ENCODE measurements at regions not wholly inside any gene's neighbourhood (a gene's known extent, or its start where the extent isn't known, plus 50 kb on each side); places are given as distances from the start of the nearest gene placed in this dataset.

DNA sequence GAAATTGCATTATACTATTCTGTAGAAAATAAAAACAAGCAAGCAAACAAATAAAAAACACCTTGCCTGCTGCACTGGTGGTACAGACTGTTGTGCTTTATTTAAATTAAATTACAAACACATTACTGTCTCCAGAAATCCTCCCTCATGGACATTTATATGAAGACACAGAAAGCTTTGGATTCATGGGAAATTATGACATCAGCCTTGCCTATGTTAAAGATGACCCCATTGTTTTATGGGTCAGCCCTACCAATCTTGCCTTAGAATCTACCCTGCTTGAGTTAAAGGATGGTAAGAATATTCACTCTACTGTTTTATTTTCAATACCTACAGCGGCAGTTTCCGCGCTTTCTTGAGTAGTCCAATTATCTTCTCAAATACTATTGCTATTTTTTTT lies 1379.9 kb downstream of the TECRL start:
- intact Hi-C loops (cut with DNase I) = no loop called here
- Histone ChIP-seq H3K27me3 (ENCODE audit: control insufficient read depth, insufficient read depth) (no peaks in the 10 kb centered on the region), H3K9me3 (ENCODE audit: control insufficient read depth, low read length) (no peaks in the 10 kb centered on the region), H3K4me1 (ENCODE audit: control insufficient read depth, insufficient read depth, low read length) (no peaks in the 10 kb centered on the region), H3K4me3 (ENCODE audit: low read length) (no peak overlapping the region), H3K27ac (ENCODE audit: low read length) (no peak overlapping the region)
- DNase-seq (no peak), ATAC-seq (no peak)
- 90% methylated on average over 3 of the region's 3 CpGs for WGBS

DNA sequence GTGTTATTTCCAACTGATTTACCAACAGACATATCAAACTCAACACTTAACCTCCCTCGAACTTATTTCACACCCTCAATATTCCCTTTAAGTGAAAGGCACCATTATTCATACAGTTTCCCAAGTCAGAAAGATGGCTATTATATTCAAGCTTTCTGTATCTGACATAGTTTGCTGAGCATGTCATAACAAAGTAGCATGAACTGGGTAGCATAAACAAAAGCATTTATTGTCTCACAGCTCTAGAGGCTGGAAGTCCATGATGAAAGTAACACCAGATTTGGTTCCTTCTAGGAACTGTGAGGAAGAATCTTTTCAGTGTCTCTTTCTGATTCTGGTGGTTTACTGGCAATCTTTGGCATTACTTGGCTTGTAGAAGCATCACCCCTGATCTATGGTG lies 1388.6 kb downstream of the TECRL start:
- no peak for DNase-seq
- intact Hi-C loops (cut with DNase I) = no loop called here
- H3K9me3 ChIP-seq (ENCODE audit: control insufficient read depth, low read length) = no peaks in the 10 kb centered on the region
- H3K27me3 ChIP-seq (ENCODE audit: control insufficient read depth, insufficient read depth) = no peaks in the 10 kb centered on the region
- no peak overlapping the region for H3K4me3 ChIP-seq (ENCODE audit: low read length)
- ATAC-seq = no peak
- H3K27ac ChIP-seq (ENCODE audit: low read length) = no peak overlapping the region
- 67% methylated on average over 1 of the region's 1 CpG for WGBS
- H3K4me1 ChIP-seq (ENCODE audit: control insufficient read depth, insufficient read depth, low read length) = no peaks in the 10 kb centered on the region

DNA sequence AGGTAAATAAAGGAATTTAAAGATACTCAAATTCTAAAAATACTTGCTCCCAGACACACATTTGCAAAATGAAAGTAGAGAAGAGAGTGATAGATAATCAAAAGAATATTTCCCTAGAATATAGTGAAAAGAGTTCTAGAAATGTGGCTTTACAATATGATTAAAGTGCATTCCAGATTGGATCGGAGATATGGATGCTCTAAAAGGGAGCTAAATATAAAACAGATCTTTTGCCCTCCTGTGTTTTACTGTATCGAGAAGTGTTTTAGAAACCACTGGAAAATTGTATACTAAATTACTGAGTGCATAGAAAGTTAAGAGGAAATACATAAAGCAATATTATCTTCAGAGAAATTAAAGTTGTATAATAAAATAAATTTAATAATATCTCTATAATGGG lies 1392.0 kb downstream of the TECRL start:
- H3K4me1 ChIP-seq (ENCODE audit: control insufficient read depth, insufficient read depth, low read length) = no peaks in the 10 kb centered on the region
- no peak overlapping the region for H3K27ac ChIP-seq (ENCODE audit: low read length)
- WGBS = 80% methylated on average over 2 of the region's 2 CpGs
- no peak for DNase-seq
- ATAC-seq = no peak
- intact Hi-C loops (cut with DNase I) = no loop called here
- no peaks in the 10 kb centered on the region for H3K9me3 ChIP-seq (ENCODE audit: control insufficient read depth, low read length)
- no peaks in the 10 kb centered on the region for H3K27me3 ChIP-seq (ENCODE audit: control insufficient read depth, insufficient read depth)
- H3K4me3 ChIP-seq (ENCODE audit: low read length) = no peak overlapping the region

DNA sequence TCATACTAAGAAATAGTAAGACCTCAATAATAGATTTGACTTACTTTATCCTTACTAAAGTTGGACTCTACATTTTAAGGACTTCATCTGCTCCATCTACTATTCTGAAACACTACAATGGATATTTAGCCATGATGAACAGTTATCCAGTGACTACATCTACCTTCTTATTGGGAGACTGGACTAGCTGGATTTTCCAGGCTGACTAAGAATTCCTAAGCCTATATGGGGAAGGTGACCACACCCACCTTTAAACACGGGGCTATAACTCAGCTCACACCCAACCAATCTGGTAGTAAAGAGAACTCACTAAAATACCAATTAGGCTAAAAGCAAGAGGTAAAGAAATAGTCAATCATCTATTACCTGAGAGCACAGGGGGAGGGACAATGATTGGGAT lies 1438.4 kb downstream of the TECRL start:
- intact Hi-C loops (cut with DNase I) = no loop called here
- Histone ChIP-seq H3K4me3 (ENCODE audit: low read length) (no peak overlapping the region), H3K27ac (ENCODE audit: low read length) (no peak overlapping the region), H3K4me1 (ENCODE audit: control insufficient read depth, insufficient read depth, low read length) (no peaks in the 10 kb centered on the region), H3K9me3 (ENCODE audit: control insufficient read depth, low read length) (no peaks in the 10 kb centered on the region), H3K27me3 (ENCODE audit: control insufficient read depth, insufficient read depth) (no peaks in the 10 kb centered on the region)
- DNase-seq (no peak), ATAC-seq (no peak)
- WGBS = 61% methylated on average over 1 of the region's 1 CpG

DNA sequence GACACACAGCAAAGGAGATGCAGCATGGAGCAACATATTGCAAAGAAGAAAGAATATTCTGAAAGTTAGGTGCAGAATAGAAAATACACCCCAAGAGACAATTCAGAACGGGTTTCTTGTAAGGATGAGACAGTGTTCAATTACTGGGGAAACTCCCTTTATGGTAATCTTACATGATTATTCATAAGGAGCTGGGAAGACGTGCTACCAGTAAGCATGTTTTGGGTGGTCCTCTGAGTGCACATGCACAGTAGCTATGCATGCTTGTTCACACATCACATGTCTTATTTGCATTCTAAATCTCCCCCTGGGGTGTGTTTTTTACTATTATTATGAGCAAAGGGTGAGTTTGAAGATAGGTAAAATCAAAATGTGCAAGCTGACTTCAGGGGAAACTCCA lies 1448.8 kb downstream of the TECRL start:
- Histone ChIP-seq H3K4me1 (ENCODE audit: control insufficient read depth, insufficient read depth, low read length) (no peaks in the 10 kb centered on the region), H3K4me3 (ENCODE audit: low read length) (no peak overlapping the region), H3K27ac (ENCODE audit: low read length) (no peak overlapping the region), H3K27me3 (ENCODE audit: control insufficient read depth, insufficient read depth) (no peaks in the 10 kb centered on the region), H3K9me3 (ENCODE audit: control insufficient read depth, low read length) (no peaks in the 10 kb centered on the region)
- intact Hi-C loops (cut with DNase I) = no loop called here
- 58% methylated on average over 2 of the region's 2 CpGs for WGBS
- ATAC-seq = no peak
- DNase-seq = no peak

DNA sequence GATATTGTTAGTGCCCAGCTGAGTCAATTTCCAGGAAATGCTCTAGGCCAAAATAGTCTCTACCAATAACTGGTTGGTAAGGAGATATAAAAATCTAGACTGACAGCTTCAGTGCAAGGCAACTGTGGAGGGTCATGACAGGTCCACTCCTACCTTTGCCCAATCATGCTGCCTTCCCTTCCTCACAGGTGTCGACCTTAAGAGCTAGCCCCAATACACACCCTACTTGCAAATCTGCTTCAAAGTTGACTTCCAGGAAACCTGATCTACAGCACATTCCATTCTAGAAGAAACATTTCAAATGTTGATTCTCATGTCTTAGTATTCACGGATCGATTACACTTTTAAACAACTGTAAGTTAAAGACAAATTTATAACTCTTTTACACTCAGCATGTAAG lies 1455.5 kb downstream of the TECRL start:
- Histone ChIP-seq H3K4me3 (ENCODE audit: low read length) (no peak overlapping the region), H3K27me3 (ENCODE audit: control insufficient read depth, insufficient read depth) (no peaks in the 10 kb centered on the region), H3K27ac (ENCODE audit: low read length) (no peak overlapping the region), H3K9me3 (ENCODE audit: control insufficient read depth, low read length) (no peaks in the 10 kb centered on the region), H3K4me1 (ENCODE audit: control insufficient read depth, insufficient read depth, low read length) (no peaks in the 10 kb centered on the region)
- intact Hi-C loops (cut with DNase I) = no loop called here
- DNase-seq (no peak), ATAC-seq (no peak)
- 67% methylated on average over 3 of the region's 3 CpGs for WGBS

DNA sequence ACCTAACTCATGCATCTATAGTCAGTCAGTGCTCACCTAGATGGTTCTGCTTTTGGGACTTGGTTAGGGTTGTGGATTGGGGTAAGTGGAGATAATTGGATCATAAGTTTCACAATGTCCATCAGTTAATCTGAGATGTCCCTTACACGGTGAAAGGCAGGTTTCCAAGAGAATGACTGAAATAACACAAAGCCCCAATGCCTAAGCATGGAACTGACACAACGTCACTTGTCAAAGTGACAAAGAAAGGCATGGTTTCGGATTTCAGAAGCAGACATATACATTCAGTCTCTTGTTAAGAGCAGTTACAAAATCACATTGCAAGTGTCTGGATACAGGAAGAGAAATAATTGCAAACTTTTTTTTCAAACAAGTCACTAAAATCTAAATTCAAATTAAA lies 1456.9 kb downstream of the TECRL start:
- Histone ChIP-seq H3K27me3 (ENCODE audit: control insufficient read depth, insufficient read depth) (no peaks in the 10 kb centered on the region), H3K4me1 (ENCODE audit: control insufficient read depth, insufficient read depth, low read length) (no peaks in the 10 kb centered on the region), H3K4me3 (ENCODE audit: low read length) (no peak overlapping the region), H3K27ac (ENCODE audit: low read length) (no peak overlapping the region), H3K9me3 (ENCODE audit: control insufficient read depth, low read length) (no peaks in the 10 kb centered on the region)
- no peak for ATAC-seq
- 47% methylated on average over 3 of the region's 3 CpGs for WGBS
- intact Hi-C loops (cut with DNase I) = no loop called here
- DNase-seq = no peak

DNA sequence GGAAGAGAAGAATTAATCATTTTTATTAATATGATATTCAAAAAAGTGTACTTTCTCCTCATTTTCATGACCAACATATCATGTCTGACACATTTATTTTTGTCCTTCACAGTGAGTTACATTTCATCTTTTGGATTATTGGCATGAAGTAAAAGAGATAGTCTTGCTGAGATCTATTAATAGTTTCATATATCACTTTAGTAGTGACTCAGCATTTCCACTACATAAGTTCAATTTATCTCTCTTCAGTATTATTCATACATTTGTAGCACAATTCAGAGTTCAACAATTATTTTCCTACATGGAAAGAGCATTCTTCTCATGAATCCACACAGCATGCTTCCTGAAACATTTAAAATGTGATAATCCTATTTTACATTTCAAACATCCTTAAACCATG lies 1461.1 kb downstream of the TECRL start:
- intact Hi-C loops (cut with DNase I) = no loop called here
- H3K4me3 ChIP-seq (ENCODE audit: low read length) = no peak overlapping the region
- no peak for ATAC-seq
- no peaks in the 10 kb centered on the region for H3K27me3 ChIP-seq (ENCODE audit: control insufficient read depth, insufficient read depth)
- no peak overlapping the region for H3K27ac ChIP-seq (ENCODE audit: low read length)
- no peak for DNase-seq
- no peaks in the 10 kb centered on the region for H3K4me1 ChIP-seq (ENCODE audit: control insufficient read depth, insufficient read depth, low read length)
- H3K9me3 ChIP-seq (ENCODE audit: control insufficient read depth, low read length) = no peaks in the 10 kb centered on the region

DNA sequence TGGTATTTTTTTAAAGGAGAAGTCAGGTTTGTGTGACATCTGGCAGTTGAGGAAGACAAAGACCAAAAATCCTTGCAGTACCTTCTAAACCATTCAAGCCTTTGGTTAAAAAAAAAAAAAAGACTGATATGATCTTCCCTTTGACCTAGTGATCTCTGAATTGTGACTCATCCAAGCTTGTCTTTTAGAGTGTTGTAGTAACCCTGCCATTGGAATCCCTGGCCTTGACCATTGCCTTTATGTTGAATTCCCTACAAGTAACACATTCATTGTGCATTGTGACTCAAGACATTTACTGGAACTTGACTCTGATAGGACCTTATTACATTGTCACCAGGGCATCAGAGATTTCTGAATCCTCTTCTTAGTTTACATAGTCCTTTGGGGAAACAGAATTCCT lies 1469.0 kb downstream of the TECRL start:
- Histone ChIP-seq H3K27me3 (ENCODE audit: control insufficient read depth, insufficient read depth) (no peaks in the 10 kb centered on the region), H3K27ac (ENCODE audit: low read length) (no peak overlapping the region), H3K9me3 (ENCODE audit: control insufficient read depth, low read length) (no peaks in the 10 kb centered on the region), H3K4me3 (ENCODE audit: low read length) (no peak overlapping the region), H3K4me1 (ENCODE audit: control insufficient read depth, insufficient read depth, low read length) (no peaks in the 10 kb centered on the region)
- intact Hi-C loops (cut with DNase I) = no loop called here
- DNase-seq (no peak), ATAC-seq (no peak)

DNA sequence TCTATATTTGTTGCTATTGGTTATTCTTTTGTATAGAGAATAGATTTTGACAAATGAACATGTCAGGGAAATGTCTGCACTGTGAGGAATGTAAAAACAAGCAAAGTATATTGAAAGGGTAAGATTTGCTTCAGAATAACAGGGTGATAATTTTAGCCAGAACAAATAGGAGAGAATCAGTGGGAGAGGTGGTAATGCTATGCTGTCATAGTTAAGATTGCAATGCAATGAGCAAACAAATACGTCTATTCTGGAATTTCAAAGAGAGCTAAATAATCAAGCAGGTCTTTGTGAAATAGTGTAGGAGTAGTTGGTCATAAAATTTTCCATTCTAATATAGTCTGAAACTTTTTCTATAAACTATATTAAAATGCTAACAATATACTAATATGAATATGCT lies 1478.4 kb downstream of the TECRL start:
- ATAC-seq (no peak), DNase-seq (no peak)
- no peak overlapping the region for H3K4me3 ChIP-seq (ENCODE audit: low read length)
- no CpG with 5 or more reads among the region's 1 CpG for WGBS
- H3K4me1 ChIP-seq (ENCODE audit: control insufficient read depth, insufficient read depth, low read length) = no peaks in the 10 kb centered on the region
- no peaks in the 10 kb centered on the region for H3K9me3 ChIP-seq (ENCODE audit: control insufficient read depth, low read length)
- H3K27me3 ChIP-seq (ENCODE audit: control insufficient read depth, insufficient read depth) = no peaks in the 10 kb centered on the region
- intact Hi-C loops (cut with DNase I) = no loop called here
- no peak overlapping the region for H3K27ac ChIP-seq (ENCODE audit: low read length)

DNA sequence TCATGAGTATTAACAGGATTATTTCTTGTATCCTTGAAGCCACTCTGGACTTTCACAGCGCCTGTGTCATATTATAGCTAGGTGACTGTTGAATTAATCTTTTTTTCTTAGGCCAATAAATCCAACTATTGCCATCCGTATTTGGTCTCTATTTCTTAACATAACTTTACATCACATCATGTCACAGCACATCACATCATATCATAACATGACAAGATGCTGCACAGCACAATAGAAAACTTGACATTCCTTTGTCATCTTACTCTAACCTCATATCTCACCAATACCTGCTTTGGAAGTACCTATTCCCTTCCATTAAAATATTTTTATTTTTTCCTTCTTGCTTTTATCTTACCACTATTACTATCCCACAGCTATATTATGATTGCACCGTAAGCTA lies 1480.8 kb downstream of the TECRL start:
- ATAC-seq = no peak
- no peaks in the 10 kb centered on the region for H3K9me3 ChIP-seq (ENCODE audit: control insufficient read depth, low read length)
- intact Hi-C loops (cut with DNase I) = no loop called here
- 67% methylated on average over 3 of the region's 3 CpGs for WGBS
- H3K27ac ChIP-seq (ENCODE audit: low read length) = no peak overlapping the region
- no peaks in the 10 kb centered on the region for H3K27me3 ChIP-seq (ENCODE audit: control insufficient read depth, insufficient read depth)
- no peak for DNase-seq
- no peaks in the 10 kb centered on the region for H3K4me1 ChIP-seq (ENCODE audit: control insufficient read depth, insufficient read depth, low read length)
- H3K4me3 ChIP-seq (ENCODE audit: low read length) = no peak overlapping the region

DNA sequence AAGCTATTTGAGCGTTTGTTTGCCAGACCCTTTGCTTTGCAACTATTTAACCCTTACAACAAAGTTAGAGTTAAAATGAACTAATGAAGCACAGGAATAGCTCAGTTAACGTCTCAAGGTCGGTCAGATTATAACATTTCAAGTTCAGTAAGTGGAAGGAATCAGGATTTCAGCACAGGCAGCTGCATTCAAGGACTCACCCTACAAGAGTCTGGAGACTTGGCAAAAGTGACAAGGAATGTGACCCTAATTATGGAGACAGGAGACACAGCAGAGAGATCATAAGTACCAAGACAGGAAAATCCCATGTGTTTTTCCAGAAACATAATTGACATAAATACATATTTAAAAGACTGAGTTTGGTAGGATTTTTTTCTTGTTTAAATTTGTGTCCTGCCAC lies 1481.7 kb downstream of the TECRL start:
- ATAC-seq (no peak), DNase-seq (no peak)
- intact Hi-C loops (cut with DNase I) = no loop called here
- 27% methylated on average over 3 of the region's 3 CpGs for WGBS
- Histone ChIP-seq H3K27me3 (ENCODE audit: control insufficient read depth, insufficient read depth) (no peaks in the 10 kb centered on the region), H3K4me1 (ENCODE audit: control insufficient read depth, insufficient read depth, low read length) (no peaks in the 10 kb centered on the region), H3K9me3 (ENCODE audit: control insufficient read depth, low read length) (no peaks in the 10 kb centered on the region), H3K4me3 (ENCODE audit: low read length) (no peak overlapping the region), H3K27ac (ENCODE audit: low read length) (no peak overlapping the region)

Measured in right cardiac atrium (tissue), 5 donors.